DLD1 (cell line): ENCODE measurements at regions not wholly inside any gene's neighbourhood (a gene's known extent, or its start where the extent isn't known, plus 50 kb on each side); places are given as distances from the start of the nearest gene placed in this dataset.
"Not testable (repeated sequence)": the region's sequence is repeated elsewhere in the genome, so short reads cannot be mapped to it uniquely, and the experiment has no call there.

Experiments
- in situ Hi-C: cut with HindIII; loops from 2 replicates; pipeline ENCODE4 v1.10.0; 2017; ENCODE audit warnings: low sequenced_read_pairs

DNA sequence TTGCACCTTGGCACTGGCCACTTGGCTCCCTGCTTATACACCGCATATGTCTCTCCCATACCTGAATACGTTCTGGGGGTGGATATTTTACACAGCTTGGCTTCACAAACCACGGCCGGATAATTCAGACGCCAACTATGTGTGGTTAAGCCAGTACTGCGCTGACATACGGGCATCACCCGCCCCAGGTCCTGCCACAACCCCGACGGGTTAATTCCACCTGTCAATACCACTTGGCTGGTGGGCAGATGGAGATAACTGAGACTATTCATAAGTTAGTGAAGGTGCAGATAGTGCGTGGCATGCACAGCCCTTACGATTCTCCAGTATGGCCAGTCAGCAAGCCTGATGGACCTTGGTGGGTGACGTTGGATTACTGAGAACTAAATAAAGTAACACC, 696.3 kb upstream of the AGA start:
- in situ Hi-C loops: no loop called here

DNA sequence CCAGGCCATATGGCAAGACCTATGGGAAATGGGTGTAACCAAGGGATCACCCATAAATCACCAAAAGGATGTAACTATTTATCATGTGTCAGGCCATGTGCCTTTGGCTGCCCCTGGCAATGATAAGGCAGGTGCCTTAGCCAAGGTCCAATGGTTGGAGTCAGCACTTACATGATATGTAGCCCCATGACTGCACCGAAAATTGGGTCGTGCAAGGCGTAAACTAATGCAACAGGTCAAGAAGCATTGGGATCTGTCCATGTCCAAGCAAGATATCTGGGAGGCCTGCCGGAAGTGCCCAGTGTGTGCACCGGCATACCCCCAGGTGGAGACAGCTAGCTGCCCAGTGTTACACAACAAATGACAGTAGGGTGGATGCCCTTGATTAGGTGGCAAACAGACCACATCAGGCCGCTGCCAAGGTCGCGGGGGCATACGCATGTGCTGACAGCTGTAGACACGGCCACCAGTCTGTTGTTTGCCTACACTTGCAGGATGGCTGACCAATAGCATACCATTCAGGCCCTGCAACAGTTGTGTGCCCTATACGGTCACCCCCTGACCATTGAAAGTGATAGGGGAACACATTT, 698.2 kb upstream of the AGA start:
- in situ Hi-C loops: no loop called here

DNA sequence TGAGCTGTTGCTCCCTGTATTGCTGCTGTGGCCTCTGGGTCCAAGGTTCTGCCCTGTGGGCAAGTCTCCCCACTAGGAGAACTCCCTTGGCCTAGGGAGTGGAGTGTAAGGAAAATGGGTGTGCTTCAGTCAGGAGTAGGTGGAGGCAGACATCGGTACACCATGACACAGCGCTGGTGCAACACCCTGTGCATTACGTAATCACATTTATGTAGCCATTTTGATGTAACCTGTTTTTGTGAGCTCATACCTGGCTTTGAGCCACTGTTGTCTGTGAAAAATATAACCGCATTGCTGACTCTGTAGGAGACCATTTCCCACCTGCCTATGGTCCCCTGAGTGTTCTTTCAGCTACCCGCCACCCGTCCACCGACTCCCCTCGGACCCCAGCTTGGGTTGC, 700.5 kb upstream of the AGA start:
- in situ Hi-C loops: no loop called here

DNA sequence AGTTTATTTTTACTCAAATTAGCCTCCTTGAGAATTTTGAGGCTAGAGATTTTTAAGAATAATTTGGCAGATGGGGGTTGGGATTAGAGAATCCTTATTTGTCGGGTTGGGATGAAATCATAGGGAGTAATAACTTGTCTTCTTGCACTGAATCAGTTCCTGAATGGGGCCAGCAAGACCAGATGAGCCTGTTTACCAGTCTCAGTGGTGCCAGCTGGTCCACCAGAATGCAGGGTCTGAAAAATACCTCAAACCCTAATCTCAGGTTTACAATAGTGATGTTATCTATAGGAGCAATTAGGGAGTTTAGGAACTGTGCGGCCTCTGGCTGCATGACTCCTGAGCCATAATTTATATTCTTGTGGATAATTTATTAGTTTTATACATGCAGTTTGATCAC, 705.9 kb upstream of the AGA start:
- in situ Hi-C loops: no loop called here

DNA sequence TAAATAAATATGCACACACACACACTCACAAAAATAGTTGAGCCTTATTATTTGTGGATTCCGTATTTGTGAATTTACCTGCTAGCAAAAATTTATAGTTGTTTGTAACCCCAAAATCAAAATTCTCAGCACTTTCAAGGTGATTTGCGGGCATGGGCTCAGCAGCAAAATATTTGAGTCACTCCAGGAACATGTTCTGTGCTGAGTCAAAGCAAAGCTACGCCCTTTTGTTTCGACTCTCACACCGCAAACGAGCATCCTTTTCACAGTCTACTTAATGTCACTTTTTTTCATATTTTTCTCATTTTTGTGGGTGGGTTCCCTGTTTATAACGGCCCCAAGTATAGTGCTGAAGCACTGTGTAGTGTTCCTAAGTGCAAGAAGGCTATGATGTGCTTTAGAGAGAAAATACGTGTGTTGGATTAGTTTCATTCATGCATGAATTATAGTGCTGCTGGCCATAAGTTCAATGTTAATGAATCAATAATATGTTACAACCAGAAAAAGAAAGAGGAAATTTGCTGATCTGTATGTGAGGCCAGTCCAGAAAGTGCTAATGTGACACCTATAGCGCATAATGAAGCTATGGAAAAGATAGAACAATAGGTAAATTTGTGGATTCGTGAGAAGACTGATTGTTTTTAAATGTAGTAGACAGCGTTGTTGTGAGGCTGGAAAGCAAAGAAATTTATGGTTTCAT, 723.2 kb upstream of the AGA start:
- in situ Hi-C loops: no loop called here

DNA sequence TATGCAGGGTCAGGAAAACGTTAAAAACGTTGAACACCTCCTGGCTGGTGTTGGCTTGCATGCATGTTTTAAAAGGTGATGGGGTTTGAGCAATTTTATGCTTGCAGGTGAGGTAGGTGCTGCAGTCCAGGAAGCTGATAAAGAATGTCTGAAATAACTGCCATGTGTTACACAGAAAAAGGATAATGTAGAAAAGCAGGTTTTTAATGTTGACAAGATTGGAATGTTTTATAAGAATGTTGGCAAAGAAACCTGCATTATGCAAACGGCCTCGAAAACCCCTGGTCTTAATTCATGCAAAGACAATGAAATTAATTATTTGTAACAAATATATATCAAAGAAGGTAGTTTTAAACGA, 723.7 kb upstream of the AGA start:
- in situ Hi-C loops: no loop called here

DNA sequence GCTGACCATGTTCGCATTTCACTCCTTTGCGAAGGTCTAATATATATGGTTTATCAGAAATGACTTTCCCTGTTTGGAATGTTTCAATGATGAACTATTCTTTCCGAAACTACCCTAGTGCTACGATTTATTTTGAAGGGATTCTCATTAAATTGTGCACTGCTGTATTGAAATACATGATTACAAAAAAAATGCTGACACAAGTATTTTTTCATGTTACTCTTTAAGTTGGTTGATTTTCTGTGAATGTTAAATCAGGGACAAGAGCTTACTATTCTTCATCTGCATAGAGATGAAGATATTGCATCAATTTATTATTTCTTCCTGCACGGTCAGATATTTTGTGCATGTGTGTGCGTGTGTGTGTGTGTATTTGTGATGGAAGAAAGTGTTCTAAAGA, 731.5 kb upstream of the AGA start:
- in situ Hi-C loops: no loop called here

DNA sequence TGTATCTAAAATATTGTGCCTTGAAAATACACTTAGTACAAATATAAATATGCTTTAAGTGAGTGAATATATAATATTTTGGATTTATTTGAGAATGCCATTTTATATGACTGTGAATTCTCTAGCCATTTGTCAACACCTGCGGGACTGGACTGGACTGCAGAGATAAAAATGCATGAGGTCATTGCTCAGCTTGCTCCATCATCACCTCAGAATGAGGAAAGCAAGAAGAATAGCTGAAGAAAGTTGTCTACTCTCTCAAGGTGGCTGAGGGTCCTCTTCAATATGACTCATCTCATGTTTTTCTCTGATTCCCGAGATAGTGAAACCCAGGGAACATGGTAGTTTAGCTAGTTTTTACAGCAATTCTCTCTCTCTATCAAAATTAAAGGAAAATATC, 732.5 kb upstream of the AGA start:
- in situ Hi-C loops: no loop called here

DNA sequence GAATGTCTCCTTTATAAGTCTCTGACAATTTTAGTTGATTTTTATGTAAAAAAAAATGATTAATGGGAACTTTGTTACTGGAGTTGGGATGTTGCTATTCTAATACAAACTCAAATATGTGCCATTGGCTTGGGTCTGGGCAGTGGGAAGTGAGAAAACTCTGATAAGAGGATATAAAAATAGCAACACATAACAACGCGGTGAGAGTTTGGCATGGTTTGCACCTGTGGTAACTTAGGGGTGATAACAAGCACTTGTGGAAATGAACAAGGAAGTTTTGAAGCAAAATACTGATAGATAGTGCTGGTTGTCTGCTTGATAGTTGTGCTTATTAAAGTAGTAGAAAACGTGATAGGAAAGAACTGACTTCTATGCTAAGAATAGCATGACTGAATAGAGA, 743.3 kb upstream of the AGA start:
- in situ Hi-C loops: no loop called here

DNA sequence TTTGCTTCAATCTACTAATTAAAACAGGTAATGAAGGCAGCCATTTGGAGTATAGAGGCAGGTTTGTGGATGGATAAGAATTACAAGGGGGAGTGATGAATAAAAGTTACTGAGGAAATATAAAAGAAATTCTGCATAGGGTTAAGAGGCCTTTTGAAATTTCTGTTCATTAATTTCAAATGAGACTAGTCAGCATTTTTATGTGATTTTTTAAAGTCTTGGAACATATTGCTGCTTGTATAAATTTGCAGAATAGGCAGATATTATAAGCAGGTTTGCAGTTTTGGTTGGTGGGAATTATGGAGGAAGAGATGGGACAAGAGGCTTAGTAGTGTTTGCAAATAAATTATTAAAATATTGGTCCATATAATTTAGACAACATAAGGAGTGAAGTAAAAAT, 750.4 kb upstream of the AGA start:
- in situ Hi-C loops: no loop called here

DNA sequence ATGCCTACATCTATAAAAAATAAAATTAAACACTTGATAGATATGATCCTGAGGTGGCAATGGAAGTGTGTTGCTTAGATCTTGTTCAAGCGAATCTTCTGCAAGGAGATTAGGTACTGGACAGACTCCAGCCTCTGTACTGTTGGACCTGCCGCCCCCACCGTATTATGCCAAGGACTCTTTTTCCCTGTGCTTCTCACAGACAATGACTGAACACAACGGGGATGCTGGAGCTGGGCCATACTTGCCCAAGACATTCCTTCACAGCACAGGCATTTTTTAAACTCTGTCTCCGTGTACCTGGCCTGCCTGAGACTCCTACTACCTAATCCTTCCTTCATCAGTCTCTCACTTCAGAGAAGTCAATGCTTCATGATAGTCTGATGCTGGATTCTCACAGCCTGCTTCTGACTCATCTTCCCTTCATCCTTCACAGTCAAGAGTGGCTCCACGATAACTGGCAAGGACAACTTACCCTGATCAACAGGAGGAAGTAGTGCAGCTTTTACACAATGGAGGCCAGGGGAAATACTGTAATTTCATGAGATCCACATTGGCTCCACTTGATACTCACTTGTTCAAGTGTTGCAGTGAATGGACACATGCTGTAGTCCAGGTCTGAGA, 754.6 kb upstream of the AGA start:
- in situ Hi-C loops: no loop called here

DNA sequence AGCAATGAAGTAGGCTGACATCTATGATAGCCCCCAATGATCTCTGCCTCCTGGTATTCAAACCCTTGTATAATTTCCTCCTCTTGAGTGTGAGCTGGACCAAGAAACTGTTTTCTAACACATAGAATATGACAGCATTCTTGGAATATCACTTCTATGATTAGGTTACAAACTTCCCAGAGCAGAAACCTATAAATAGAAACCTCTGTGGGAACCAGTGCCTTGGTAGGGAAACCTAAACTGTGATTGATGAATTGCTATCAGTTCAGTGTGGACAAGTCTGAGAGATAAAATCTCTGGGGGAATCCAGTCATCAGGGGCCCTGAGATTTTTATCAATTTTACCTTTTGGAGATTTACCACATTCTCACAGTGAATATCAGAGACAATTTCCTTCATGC, 756.5 kb upstream of the AGA start:
- in situ Hi-C loops: no loop called here

DNA sequence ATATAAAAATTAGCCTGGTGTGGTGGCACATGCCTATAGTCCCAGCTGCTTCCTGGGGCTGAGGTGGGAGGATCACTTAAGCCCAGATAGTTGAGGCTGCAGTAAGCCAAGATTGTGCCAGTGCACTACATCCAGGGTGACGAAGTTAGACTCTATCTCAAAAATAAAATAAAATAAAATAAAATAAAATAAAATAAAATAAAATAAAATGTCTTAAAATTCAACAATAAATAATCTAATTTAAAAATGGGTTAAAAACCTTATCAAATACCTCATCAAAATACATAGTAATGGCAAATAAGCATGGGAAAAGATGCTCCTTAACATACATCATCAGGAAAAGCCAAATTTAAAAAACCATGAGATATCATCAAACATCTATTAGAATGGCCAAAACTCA, 760.2 kb upstream of the AGA start:
- in situ Hi-C loops: no loop called here

DNA sequence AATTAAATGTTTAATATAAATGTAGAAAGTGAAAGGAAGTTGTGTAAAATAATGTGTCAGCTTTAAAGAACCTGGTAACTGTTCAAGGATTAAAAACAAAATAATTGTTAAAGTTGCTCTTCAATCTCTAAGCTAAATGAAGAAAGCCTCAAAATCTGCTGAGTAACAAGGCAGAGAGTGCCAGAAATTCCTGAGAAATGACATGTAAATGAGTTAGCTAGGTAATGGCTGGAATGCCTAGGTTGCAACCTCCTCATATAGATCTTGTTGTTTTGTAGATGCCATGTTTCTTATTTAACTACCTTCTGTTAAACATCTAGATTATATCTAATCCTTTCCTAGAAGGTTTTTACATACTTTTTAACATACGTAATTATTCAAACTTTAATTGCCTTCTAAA, 763.6 kb upstream of the AGA start:
- in situ Hi-C loops: no loop called here

DNA sequence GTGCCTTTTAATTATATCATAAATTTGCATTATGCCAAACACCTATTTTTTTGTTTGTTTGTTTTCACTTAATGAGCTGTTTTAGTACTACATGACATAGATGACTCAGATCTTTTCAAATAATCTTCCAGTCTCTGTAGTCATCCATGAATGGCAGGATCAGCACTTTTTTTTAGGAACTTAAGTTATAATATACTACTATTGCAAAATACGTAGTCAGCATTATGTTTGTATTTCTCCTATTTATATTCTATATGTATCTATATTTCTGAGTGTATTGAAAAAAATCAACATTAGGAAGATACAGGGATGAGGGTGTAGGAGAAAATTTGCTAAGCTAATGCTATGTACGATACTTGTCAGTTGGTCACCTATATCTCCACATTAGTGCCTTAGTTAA, 773.1 kb upstream of the AGA start:
- in situ Hi-C loops: no loop called here

DNA sequence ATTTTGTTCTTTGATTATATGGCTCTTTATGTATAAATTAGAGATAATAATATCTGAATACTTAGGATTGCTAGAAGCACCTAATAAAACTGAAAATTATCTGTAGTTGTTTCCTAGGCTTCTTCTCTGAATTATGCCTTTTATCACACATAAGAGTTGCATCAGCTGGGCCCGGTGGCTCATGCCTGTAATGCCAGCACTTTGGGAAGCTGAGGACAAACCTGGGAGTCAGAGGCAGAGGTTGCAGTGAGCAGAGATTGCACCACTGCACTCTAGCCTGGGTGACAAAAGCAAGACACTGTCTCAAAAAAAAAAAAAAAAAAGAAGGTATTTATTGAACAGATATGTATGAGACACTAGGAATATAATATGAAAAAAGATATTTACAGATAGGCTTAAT, 773.5 kb upstream of the AGA start:
- in situ Hi-C loops: no loop called here

DNA sequence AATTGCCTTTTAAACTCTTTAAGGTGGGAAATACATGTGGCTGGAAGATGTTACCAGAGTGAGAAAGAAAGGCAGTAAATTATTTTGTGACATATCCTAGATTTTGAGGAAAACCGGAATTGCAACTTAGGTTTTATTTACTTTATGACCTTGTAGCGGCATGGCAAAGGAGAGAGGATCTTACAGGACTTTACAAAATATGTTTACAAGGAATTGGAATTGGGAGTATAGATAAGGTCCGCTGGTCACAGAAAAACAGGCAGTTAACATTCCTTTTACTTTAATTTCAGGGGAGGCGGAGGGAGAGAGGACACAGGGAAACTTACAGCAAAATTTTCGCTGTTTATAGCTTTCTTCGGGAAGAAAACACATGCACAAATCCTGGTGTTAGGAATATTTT, 784.2 kb upstream of the AGA start:
- in situ Hi-C loops: not testable (repeated sequence)

DNA sequence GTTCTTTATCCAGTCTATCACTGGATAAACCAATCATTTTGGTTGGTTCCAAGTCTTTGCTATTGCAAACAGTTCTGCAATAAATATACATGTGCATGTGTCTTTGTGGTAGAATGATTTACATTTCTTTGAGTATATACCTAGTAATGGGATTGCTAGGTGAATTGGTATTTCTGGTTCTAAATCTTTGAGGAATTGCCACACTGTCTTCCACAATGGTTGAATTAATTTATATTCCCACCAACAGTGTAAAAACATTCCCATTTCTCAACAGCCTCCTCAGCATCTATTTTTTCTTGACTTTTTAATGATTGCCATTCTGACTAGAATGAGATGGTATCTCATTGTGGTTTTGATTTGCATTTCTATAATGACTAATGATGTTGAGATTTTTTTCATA, 791.7 kb upstream of the AGA start:
- in situ Hi-C loops: no loop called here

DNA sequence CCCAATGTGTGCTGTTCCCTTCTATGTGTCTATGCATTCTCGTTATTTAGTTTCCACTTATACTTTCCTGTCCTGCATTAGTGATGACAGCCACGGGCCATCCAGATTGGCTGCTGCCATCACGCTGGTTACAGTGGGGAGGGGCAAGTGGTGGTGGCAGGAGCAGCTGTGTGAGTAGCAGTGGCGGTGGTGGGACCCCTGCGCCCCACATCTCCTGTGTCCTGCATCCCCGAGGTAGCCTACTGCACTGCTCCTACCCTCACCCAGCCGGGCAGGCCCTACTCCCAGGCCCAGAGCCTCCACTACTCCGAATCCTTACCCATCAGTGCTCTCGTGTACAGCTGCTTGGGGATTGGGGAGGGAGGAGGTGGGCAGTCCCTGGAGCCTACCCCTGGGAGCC, 798.7 kb upstream of the AGA start:
- in situ Hi-C loops: no loop called here

DNA sequence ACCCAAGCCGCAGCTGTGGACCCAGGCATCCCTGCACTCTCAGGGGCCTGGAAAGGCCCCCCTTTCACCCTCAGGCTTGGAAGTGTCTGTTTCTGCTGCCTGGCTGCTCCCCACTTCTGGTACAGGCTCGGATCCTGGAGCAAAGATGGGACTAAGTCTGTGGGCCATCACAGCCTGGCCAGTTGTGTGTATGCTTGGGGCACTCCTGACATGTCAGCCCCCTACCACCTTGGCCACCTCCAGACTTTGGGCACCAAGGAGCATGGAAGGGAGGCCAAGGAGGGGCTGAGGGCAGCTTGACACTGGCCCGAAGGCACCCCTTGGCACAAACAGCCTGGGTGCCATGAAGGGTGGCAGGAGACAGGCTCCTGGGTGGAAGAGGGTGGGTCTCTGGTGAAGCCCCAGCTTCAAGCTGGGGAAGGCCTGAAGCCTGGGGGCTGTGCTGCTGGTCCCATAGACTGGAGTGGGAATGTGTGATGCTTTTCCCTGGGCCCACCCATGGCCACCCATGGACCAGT, 799.4 kb upstream of the AGA start:
- in situ Hi-C loops: no loop called here

DNA sequence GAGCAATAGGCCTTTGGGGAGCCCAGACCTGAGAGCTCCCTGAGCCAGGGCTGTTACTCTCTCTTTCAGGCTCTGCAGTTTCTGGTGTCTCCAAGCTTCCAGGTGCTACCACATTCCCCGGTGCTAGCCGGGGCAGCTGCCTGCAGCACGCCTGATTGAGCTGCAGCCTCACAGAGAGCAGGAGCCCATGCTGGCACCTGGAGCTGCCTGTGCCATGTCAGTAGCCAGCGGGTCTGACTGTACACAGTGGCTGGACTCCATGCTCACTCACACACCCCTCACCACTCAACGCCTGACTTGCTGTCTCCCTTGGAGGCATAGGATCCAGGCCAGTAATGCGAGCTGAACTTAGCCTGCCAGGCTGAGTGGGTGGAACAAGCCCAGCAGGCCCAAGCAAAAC, 800.4 kb upstream of the AGA start:
- in situ Hi-C loops: no loop called here

DNA sequence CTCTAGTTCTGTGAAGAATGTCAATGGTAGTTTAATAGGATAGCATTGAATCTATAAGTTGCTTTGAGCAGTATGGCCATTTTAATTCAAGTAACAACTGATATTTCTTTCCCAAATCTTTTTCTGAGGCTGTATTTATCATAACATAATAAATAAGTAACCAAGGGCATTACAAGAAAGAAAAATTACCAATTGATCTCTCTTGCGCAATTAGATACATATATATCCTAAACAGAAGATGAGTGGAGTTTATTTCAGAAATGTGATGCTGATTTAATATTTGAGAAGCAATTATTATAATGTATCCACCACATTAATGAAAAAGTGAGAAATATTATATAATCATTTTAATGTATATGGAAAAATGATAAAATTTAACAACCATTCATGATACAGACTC, 802.5 kb upstream of the AGA start:
- in situ Hi-C loops: no loop called here

DNA sequence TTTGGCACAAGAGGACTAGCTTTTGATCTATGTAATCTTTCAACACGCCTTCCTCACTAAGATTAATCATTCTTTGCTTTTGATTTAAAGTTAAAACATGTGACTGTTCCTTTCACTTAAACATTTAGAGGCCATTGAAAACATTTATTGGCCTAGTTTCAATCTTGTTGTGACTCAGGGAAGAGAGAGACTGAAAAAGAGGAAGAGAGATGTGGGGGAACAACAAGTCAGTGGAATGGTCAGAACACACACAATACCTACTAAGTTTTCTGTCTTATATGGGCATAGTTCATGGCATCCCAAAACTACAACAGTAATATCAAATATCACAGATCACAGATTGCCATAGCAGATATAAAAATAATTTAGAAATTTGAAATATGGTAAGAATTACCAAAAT, 812.9 kb upstream of the AGA start:
- in situ Hi-C loops: no loop called here
